Endothelial cell of umbilical vein (primary cell): ENCODE measurements at regions not wholly inside any gene's neighbourhood (a gene's known extent, or its start where the extent isn't known, plus 50 kb on each side); places are given as distances from the start of the nearest gene placed in this dataset.

ENCODE experiments used
- EZH2 ChIP-seq: IDR thresholded peaks from 2 replicates; pipeline ENCODE4 v1.6.1; 2012; ENCODE audit warnings: borderline replicate concordance, low read depth, mild to moderate bottlenecking, moderate library complexity, low read length, inconsistent platforms; ENCODE audit not compliant: severe bottlenecking
- FOS ChIP-seq: IDR thresholded peaks from 2 replicates; pipeline ENCODE4 v1.6.1; 2011; ENCODE audit warnings: mild to moderate bottlenecking, low read length, moderate library complexity, borderline replicate concordance; ENCODE audit not compliant: insufficient read depth
- MAX ChIP-seq: IDR thresholded peaks from 2 replicates; pipeline ENCODE4 v1.6.1; 2011; ENCODE audit not compliant: insufficient read depth, insufficient read length
- POLR2A ChIP-seq: IDR thresholded peaks from 2 replicates; pipeline ENCODE4 v1.6.1; 2012; ENCODE audit warnings: low read depth, mild to moderate bottlenecking, control low read depth, low read length
- POLR2AphosphoS5 ChIP-seq: IDR thresholded peaks from 2 replicates; pipeline ENCODE4 v1.6.1; 2012; ENCODE audit warnings: low read depth, mild to moderate bottlenecking, control low read depth, low read length, moderate library complexity; ENCODE audit not compliant: insufficient read depth
- TF ChIP-seq, protein P1 (sequence below), 2 donors: IDR thresholded peaks; 1 replicate in 1 of 2; 2 replicates in 1 of 2; pipeline ENCODE4 v1.5.1; 2011; ENCODE audit warnings: low read length in 2 of 2, mild to moderate bottlenecking in 2 of 2, moderate library complexity in 2 of 2, control low read depth in 1 of 2, inconsistent platforms in 1 of 2, low read depth in 1 of 2; ENCODE audit not compliant: insufficient read depth in 1 of 2; ENCODE audit errors: extremely low read depth in 1 of 2

- TF ChIP-seq, protein P1, sequence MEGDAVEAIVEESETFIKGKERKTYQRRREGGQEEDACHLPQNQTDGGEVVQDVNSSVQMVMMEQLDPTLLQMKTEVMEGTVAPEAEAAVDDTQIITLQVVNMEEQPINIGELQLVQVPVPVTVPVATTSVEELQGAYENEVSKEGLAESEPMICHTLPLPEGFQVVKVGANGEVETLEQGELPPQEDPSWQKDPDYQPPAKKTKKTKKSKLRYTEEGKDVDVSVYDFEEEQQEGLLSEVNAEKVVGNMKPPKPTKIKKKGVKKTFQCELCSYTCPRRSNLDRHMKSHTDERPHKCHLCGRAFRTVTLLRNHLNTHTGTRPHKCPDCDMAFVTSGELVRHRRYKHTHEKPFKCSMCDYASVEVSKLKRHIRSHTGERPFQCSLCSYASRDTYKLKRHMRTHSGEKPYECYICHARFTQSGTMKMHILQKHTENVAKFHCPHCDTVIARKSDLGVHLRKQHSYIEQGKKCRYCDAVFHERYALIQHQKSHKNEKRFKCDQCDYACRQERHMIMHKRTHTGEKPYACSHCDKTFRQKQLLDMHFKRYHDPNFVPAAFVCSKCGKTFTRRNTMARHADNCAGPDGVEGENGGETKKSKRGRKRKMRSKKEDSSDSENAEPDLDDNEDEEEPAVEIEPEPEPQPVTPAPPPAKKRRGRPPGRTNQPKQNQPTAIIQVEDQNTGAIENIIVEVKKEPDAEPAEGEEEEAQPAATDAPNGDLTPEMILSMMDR (IDR thresholded peaks at IDR 0.05; ENCODE audit: extremely low read depth in 1 of 2, insufficient read depth in 1 of 2, low read depth in 1 of 2, low read length in 2 of 2), result no peak
- TF ChIP-seq POLR2A (no peak), POLR2AphosphoS5 (no peak), EZH2 (no peak), MAX (no peak), FOS (no peak)
Measured at GRCh38 chr16:86963600-86964575, 353.3 kb downstream of the C16orf95 start.
